H1 (cell line): ENCODE measurements at regions not wholly inside any gene's neighbourhood (a gene's known extent, or its start where the extent isn't known, plus 50 kb on each side); places are given as distances from the start of the nearest gene placed in this dataset.

Source experiments
- CTCF ChIA-PET: fragments of 300-600 bp; sonication (Branson Sonifier 250); formaldehyde crosslinking; loops from one replicate; lab custom pipeline; 2021; ENCODE audit not compliant: partially characterized antibody; lab: Charles Lee
- POLR2A ChIA-PET: fragments of 300-600 bp; sonication (Branson Sonifier 250); formaldehyde crosslinking; loops from one replicate; lab custom pipeline; 2021; ENCODE audit warnings: inconsistent platforms; ENCODE audit not compliant: partially characterized antibody; lab: Charles Lee
- DNase-seq, 2 experiments: peaks; one replicate each; pipeline versions ENCODE4 v3.0.0 to v3.0.0-alpha.2; 2010 to 2022; ENCODE audit warnings: low spot score in 2 of 2, low read depth in 1 of 2, mixed read lengths in 1 of 2
- FAIRE-seq: peaks from 2 replicates; lab custom pipeline; 2011; peaks lifted over from hg19 to GRCh38; lab: Jason Lieb, UNC
- H2AFZ ChIP-seq: 2 replicates; pipeline ENCODE4 v1.8.1; 2012; ENCODE audit warnings: low read length, inconsistent platforms
- H2AK5ac ChIP-seq: 2 replicates; pipeline ENCODE4 v1.6.1; 2013; ENCODE audit warnings: low read depth, low read length
- H2BK120ac ChIP-seq: replicated peaks from 2 replicates; pipeline ENCODE3; 2013; ENCODE audit warnings: low read depth, low read length, inconsistent platforms
- H2BK12ac ChIP-seq: 2 replicates; pipeline ENCODE4 v1.6.1; 2013; ENCODE audit warnings: low read depth, low read length
- H2BK15ac ChIP-seq: 2 replicates; pipeline ENCODE4 v1.6.1; 2013; ENCODE audit warnings: low read length
- H2BK20ac ChIP-seq: 2 replicates; pipeline ENCODE4 v1.6.1; 2013; ENCODE audit warnings: low read length
- H2BK5ac ChIP-seq: 2 replicates; pipeline ENCODE4 v1.6.1; 2013; ENCODE audit warnings: low read depth, low read length
- H3K14ac ChIP-seq: 2 replicates; pipeline ENCODE4 v1.6.1; 2013; ENCODE audit warnings: inconsistent platforms; ENCODE audit not compliant: insufficient read length
- H3K18ac ChIP-seq: 2 replicates; pipeline ENCODE4 v1.6.1; 2013; ENCODE audit warnings: low read length; ENCODE audit errors: extremely low read depth
- H3K23ac ChIP-seq: 2 replicates; pipeline ENCODE4 v1.6.1; 2013; ENCODE audit warnings: inconsistent platforms; ENCODE audit not compliant: insufficient read length
- H3K23me2 ChIP-seq: 2 replicates; pipeline ENCODE4 v1.6.1; 2013; ENCODE audit warnings: low read depth, low read length
- H3K27ac ChIP-seq: 2 replicates; pipeline ENCODE4 v1.6.1; 2011; ENCODE audit warnings: low read depth, low read length, inconsistent platforms
- H3K27me3 ChIP-seq, 4 experiments: replicated peaks in 1 of 4; 1 replicate in 1 of 4; 2 replicates in 3 of 4; pipeline versions ENCODE4 v1.6.1 to v1.8.1; 2011 to 2013; ENCODE audit warnings: low read length in 3 of 4, mild to moderate bottlenecking in 3 of 4, inconsistent platforms in 2 of 4, mixed read lengths in 2 of 4, moderate library complexity in 1 of 4; ENCODE audit not compliant: control insufficient read depth in 3 of 4, insufficient read depth in 3 of 4; ENCODE audit errors: extremely low read depth in 1 of 4
- H3K36me3 ChIP-seq, 4 experiments: 2 replicates each; pipeline versions ENCODE4 v1.6.1 to v1.8.1; 2011 to 2013; ENCODE audit warnings: mild to moderate bottlenecking in 4 of 4, low read length in 3 of 4, moderate library complexity in 2 of 4, control low read depth in 1 of 4, inconsistent platforms in 1 of 4; ENCODE audit not compliant: insufficient read depth in 4 of 4, control insufficient read depth in 2 of 4
- H3K4ac ChIP-seq: replicated peaks from 2 replicates; pipeline ENCODE3; 2013; ENCODE audit warnings: low read length, low read depth, mixed read lengths, inconsistent platforms; ENCODE audit not compliant: insufficient read length
- H3K4me1 ChIP-seq, 4 experiments: replicated peaks in 1 of 4; 1 replicate in 1 of 4; 2 replicates in 3 of 4; pipeline versions ENCODE4 v1.6.1 to v1.8.1; 2011 to 2013; ENCODE audit warnings: low read length in 3 of 4, inconsistent platforms in 2 of 4, mixed read lengths in 1 of 4; ENCODE audit not compliant: insufficient read depth in 4 of 4, control insufficient read depth in 3 of 4
- H3K4me2 ChIP-seq, 2 experiments: 2 replicates each; pipeline versions ENCODE4 v1.6.1 to v1.8.1; 2011 to 2013; ENCODE audit warnings: low read depth in 2 of 2, low read length in 2 of 2, control low read depth in 1 of 2, inconsistent platforms in 1 of 2, mild to moderate bottlenecking in 1 of 2; ENCODE audit not compliant: insufficient read depth in 1 of 2
- H3K4me3 ChIP-seq, 4 experiments: fragments of 200-600, 300-600 bp in 1 of 4; sonication (generic), shearing (Covaris generic), sonication (Bioruptor Twin) in 1 of 4; 2 replicates each; pipeline versions ENCODE4 v1.5.1 to v1.8.1; 2011 to 2016; ENCODE audit warnings: low read length in 4 of 4, low read depth in 3 of 4, control low read depth in 2 of 4, inconsistent platforms in 2 of 4, mild to moderate bottlenecking in 2 of 4, mixed read lengths in 1 of 4, moderate library complexity in 1 of 4; ENCODE audit not compliant: insufficient read depth in 2 of 4; ENCODE audit errors: extremely low read depth in 1 of 4
- H3K56ac ChIP-seq: replicated peaks from 2 replicates; pipeline ENCODE3; 2013; ENCODE audit warnings: low read depth, mild to moderate bottlenecking, mixed read lengths, low read length, inconsistent platforms; ENCODE audit not compliant: insufficient read length
- H3K79me1 ChIP-seq: 2 replicates; pipeline ENCODE4 v1.6.1; 2013; ENCODE audit warnings: low read depth, low read length, control low read depth
- H3K79me2 ChIP-seq, 2 experiments: 2 replicates each; pipeline versions ENCODE4 v1.6.1 to v1.8.1; 2012 to 2013; ENCODE audit warnings: low read length in 2 of 2, mild to moderate bottlenecking in 2 of 2, inconsistent platforms in 1 of 2; ENCODE audit not compliant: insufficient read depth in 2 of 2, control insufficient read depth in 1 of 2
- H3K9ac ChIP-seq, 4 experiments: replicated peaks in 1 of 4; 1 replicate in 1 of 4; 2 replicates in 3 of 4; pipeline versions ENCODE4 v1.6.1 to v1.8.1; 2011 to 2013; ENCODE audit warnings: low read depth in 3 of 4, low read length in 3 of 4, control low read depth in 2 of 4, mild to moderate bottlenecking in 2 of 4, moderate library complexity in 2 of 4, inconsistent platforms in 1 of 4; ENCODE audit errors: extremely low read depth in 1 of 4
- H3K9me3 ChIP-seq, 2 experiments: 2 replicates each; pipeline versions ENCODE4 v1.6.1 to v1.8.1; 2012 to 2013; ENCODE audit warnings: mild to moderate bottlenecking in 2 of 2, moderate library complexity in 2 of 2, control low read depth in 1 of 2, inconsistent platforms in 1 of 2, low read depth in 1 of 2, low read length in 1 of 2, mixed read lengths in 1 of 2; ENCODE audit not compliant: insufficient read depth in 2 of 2
- H4K20me1 ChIP-seq, 2 experiments: replicated peaks in 1 of 2; 2 replicates each; pipeline versions ENCODE3 to v1.8.1; 2011 to 2013; ENCODE audit warnings: inconsistent platforms in 2 of 2, low read length in 2 of 2, mild to moderate bottlenecking in 1 of 2; ENCODE audit not compliant: insufficient read depth in 2 of 2, control insufficient read depth in 1 of 2
- H4K5ac ChIP-seq: 2 replicates; pipeline ENCODE4 v1.6.1; 2013; ENCODE audit warnings: low read length, low read depth, mixed read lengths, inconsistent platforms; ENCODE audit not compliant: insufficient read length
- H4K8ac ChIP-seq: 2 replicates; pipeline ENCODE4 v1.8.0; 2013; ENCODE audit warnings: mild to moderate bottlenecking, moderate library complexity, low read length, inconsistent platforms; ENCODE audit not compliant: insufficient read depth; ENCODE audit errors: extremely low read depth
- H4K91ac ChIP-seq: replicated peaks from 2 replicates; pipeline ENCODE3; 2013; ENCODE audit warnings: low read length, mixed read lengths, inconsistent platforms; ENCODE audit not compliant: insufficient read length
- CREB1 ChIP-seq: IDR thresholded peaks from 2 replicates; pipeline ENCODE4 v1.6.1; 2012; ENCODE audit warnings: inconsistent platforms
- ZNF274 ChIP-seq: IDR thresholded peaks from 2 replicates; pipeline ENCODE4 v1.7.0; 2012; ENCODE audit warnings: low read length, borderline replicate concordance; ENCODE audit errors: extremely low read depth
- WGBS, 2 experiments: shearing (Covaris generic) in 1 of 2; methylation state at CpG; one replicate each; pipeline versions ENCODE4 v1.1.6 to v1.1.7; 2013 to 2015; ENCODE audit warnings: low lambda C conversion rate in 2 of 2, mixed read lengths in 2 of 2, inconsistent platforms in 1 of 2, low coverage in 1 of 2, missing lambda C conversion rate in 1 of 2; ENCODE audit not compliant: insufficient replicate concordance in 2 of 2, insufficient coverage in 1 of 2, insufficient read length in 1 of 2; ENCODE audit errors: extremely low coverage in 1 of 2, missing lambda C conversion rate in 1 of 2; 5-methylcytosine and 5-hydroxymethylcytosine counted together

- no peaks in the 10 kb centered on the region for H3K79me2 ChIP-seq
- no peak overlapping the region for H3K18ac ChIP-seq
- H4K8ac ChIP-seq: no peak overlapping the region
- ChIA-PET CTCF (interaction anchor here (0.7 kb wide), 1 partner anchor 751 kb away, joined by 3 read pairs; no protein-coding TSS in a partner anchor), POLR2A (no interaction called here)
- no peak overlapping the region for H2BK12ac ChIP-seq
- H3K36me3 ChIP-seq: no peaks in the 10 kb centered on the region
- H3K23me2 ChIP-seq: no peaks in the 10 kb centered on the region
- no peaks in the 10 kb centered on the region for H4K20me1 ChIP-seq
- H3K4me1 ChIP-seq: peaks cover 0 to 4% (median 0%) of the 10 kb centered on the region in 4 experiments; a peak in 1 of 7 replicates
- no peak overlapping the region for H3K27ac ChIP-seq
- H3K56ac ChIP-seq: no peak overlapping the region
- H3K9ac ChIP-seq: no peak overlapping the region
- H2AFZ ChIP-seq: no peak overlapping the region
- H3K4me2 ChIP-seq: no peak overlapping the region
- H3K23ac ChIP-seq: no peak overlapping the region
- H2AK5ac ChIP-seq: no peak overlapping the region
- 86% methylated on average over 2 of the region's 2 CpGs; no CpG with 5 or more reads in 1 of the 2 experiments for WGBS, 2 experiments
- H3K9me3 ChIP-seq: no peaks in the 10 kb centered on the region
- no peak overlapping the region for H3K14ac ChIP-seq
- no peak overlapping the region for H2BK20ac ChIP-seq
- H2BK15ac ChIP-seq: no peak overlapping the region
- no peak overlapping the region for H2BK5ac ChIP-seq
- H3K4me3 ChIP-seq: no peak overlapping the region
- no peaks in the 10 kb centered on the region for H3K79me1 ChIP-seq
- DNase-seq (no peak), FAIRE-seq (no peak)
- TF ChIP-seq ZNF274 (no peak), CREB1 (no peak)
- H4K5ac ChIP-seq: no peak overlapping the region
- H3K27me3 ChIP-seq: no peaks in the 10 kb centered on the region
- no peak overlapping the region for H3K4ac ChIP-seq
- H2BK120ac ChIP-seq: no peak overlapping the region
- H4K91ac ChIP-seq: no peak overlapping the region
Observed at GRCh38 chr2:82158150-82158549, 1853.6 kb upstream of the LRRTM1 start.
